Suprapubic skin (tissue), 4 donors: ENCODE measurements at regions not wholly inside any gene's neighbourhood (a gene's known extent, or its start where the extent isn't known, plus 50 kb on each side); places are given as distances from the start of the nearest gene placed in this dataset.

Source experiments
- EP300 ChIP-seq: sonication (generic); formaldehyde crosslinking; IDR thresholded peaks from one replicate; pipeline ENCODE4 v1.6.1; 2017; ENCODE audit warnings: antibody characterized with exemption
- POLR2A ChIP-seq, 2 donors: fragments of 450-650 bp; IDR thresholded peaks; one replicate each; pipeline ENCODE4 v1.6.1; 2017; ENCODE audit warnings: antibody characterized with exemption in 2 of 2, mild to moderate bottlenecking in 2 of 2, moderate library complexity in 2 of 2
- POLR2AphosphoS5 ChIP-seq, 3 donors: sonication (generic); formaldehyde crosslinking; IDR thresholded peaks; one replicate each; pipeline ENCODE4 v1.6.1; 2017; ENCODE audit warnings: antibody characterized with exemption in 3 of 3
- TF ChIP-seq, protein P1 (sequence below), 2 donors: fragments of 200-600 bp in 1 of 2; fragments of 450-650 bp in 1 of 2; sonication (generic) in 1 of 2; IDR thresholded peaks; one replicate each; pipeline ENCODE4 v1.5.1; 2016 to 2019; ENCODE audit warnings: antibody characterized with exemption in 2 of 2, mild to moderate bottlenecking in 1 of 2, moderate library complexity in 1 of 2

DNA sequence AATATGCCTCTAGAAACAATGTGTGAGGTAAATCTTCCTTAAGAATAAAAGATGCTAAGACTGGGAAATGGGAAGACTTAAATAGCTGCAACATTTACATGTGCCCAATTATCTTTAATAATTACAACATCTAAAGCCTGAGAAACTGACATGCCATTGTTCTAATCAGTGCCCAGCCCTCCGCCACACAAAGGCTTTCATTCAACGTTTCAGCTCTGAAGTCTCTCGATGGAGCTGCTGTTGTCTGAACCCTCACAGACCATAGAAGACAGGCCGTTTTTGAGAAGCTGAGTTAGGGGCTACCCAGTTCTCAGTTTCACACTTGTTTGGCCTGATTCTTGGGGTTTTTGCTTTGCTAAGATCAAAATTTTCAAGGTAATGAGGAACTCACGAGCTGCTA is 315.4 kb upstream of the CHST9 start:
- TF ChIP-seq, protein P1, sequence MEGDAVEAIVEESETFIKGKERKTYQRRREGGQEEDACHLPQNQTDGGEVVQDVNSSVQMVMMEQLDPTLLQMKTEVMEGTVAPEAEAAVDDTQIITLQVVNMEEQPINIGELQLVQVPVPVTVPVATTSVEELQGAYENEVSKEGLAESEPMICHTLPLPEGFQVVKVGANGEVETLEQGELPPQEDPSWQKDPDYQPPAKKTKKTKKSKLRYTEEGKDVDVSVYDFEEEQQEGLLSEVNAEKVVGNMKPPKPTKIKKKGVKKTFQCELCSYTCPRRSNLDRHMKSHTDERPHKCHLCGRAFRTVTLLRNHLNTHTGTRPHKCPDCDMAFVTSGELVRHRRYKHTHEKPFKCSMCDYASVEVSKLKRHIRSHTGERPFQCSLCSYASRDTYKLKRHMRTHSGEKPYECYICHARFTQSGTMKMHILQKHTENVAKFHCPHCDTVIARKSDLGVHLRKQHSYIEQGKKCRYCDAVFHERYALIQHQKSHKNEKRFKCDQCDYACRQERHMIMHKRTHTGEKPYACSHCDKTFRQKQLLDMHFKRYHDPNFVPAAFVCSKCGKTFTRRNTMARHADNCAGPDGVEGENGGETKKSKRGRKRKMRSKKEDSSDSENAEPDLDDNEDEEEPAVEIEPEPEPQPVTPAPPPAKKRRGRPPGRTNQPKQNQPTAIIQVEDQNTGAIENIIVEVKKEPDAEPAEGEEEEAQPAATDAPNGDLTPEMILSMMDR (IDR thresholded peaks at IDR 0.05) = no peak
- TF ChIP-seq EP300 (no peak), POLR2AphosphoS5 (IDR thresholded peaks at IDR 0.05) (no peak), POLR2A (IDR thresholded peaks at IDR 0.05) (no peak)
